ENCODE measurements at regions not wholly inside any gene's neighbourhood (a gene's known extent, or its start where the extent isn't known, plus 50 kb on each side); places are given as distances from the start of the nearest gene placed in this dataset.
"Not testable (repeated sequence)": the region's sequence is repeated elsewhere in the genome, so short reads cannot be mapped to it uniquely, and the experiment has no call there.

- H2AFZ ChIP-seq (ENCODE audit: low read depth, low read length, severe bottlenecking): no peak overlapping the region
- H3K27ac ChIP-seq (ENCODE audit: low read depth, low read length): no peak overlapping the region
- H3K9me2 ChIP-seq (replicated peaks; ENCODE audit: insufficient read depth, low read length): no peaks in the 10 kb centered on the region
- no peaks in the 10 kb centered on the region for H3K9me3 ChIP-seq (ENCODE audit: insufficient read depth, low read length)
- H3K9ac ChIP-seq (ENCODE audit: low read length): no peak overlapping the region
- no peaks in the 10 kb centered on the region for H4K20me1 ChIP-seq (ENCODE audit: low read depth, low read length)
- no peaks in the 10 kb centered on the region for H3K36me3 ChIP-seq (ENCODE audit: low read length)
- H3K79me2 ChIP-seq (ENCODE audit: insufficient read depth, low read length): no peaks in the 10 kb centered on the region
- H3F3A ChIP-seq (ENCODE audit: insufficient read depth): no peaks in the 10 kb centered on the region
- TF ChIP-seq EZH2phosphoT487 (conservative IDR thresholded peaks at IDR 0.05; ENCODE audit: low read length): no peak
- TF ChIP-seq CTCF (IDR thresholded peaks at IDR 0.05; ENCODE audit: insufficient read depth, low read length, poor library complexity, severe bottlenecking): no peak
- no peak overlapping the region for H3K4me2 ChIP-seq (ENCODE audit: low read depth, low read length, poor library complexity, severe bottlenecking)
- no peak overlapping the region for H3K4me3 ChIP-seq (ENCODE audit: insufficient read depth, low read length, poor library complexity, severe bottlenecking)
- H3K27me3 ChIP-seq (ENCODE audit: low read length): no peaks in the 10 kb centered on the region
Measured at GRCh38 chr13:88823114-88823513, 1151.9 kb downstream of the SLITRK5 start.

GRCh38 chr13:88824218-88824617 is 1153.0 kb downstream of the SLITRK5 start:
- Histone ChIP-seq H3K9me2 (replicated peaks; ENCODE audit: insufficient read depth, low read length) (no peaks in the 10 kb centered on the region), H3K4me3 (ENCODE audit: insufficient read depth, low read length, poor library complexity, severe bottlenecking) (no peak overlapping the region), H3K9ac (ENCODE audit: low read length) (no peak overlapping the region), H3K27me3 (ENCODE audit: low read length) (no peaks in the 10 kb centered on the region), H3K27ac (ENCODE audit: low read depth, low read length) (no peak overlapping the region), H3K36me3 (ENCODE audit: low read length) (no peaks in the 10 kb centered on the region), H2AFZ (ENCODE audit: low read depth, low read length, severe bottlenecking) (no peak overlapping the region), H3F3A (ENCODE audit: insufficient read depth) (no peaks in the 10 kb centered on the region), H3K9me3 (ENCODE audit: insufficient read depth, low read length) (no peaks in the 10 kb centered on the region), H3K4me2 (ENCODE audit: low read depth, low read length, poor library complexity, severe bottlenecking) (no peak overlapping the region), H4K20me1 (ENCODE audit: low read depth, low read length) (no peaks in the 10 kb centered on the region), H3K79me2 (ENCODE audit: insufficient read depth, low read length) (no peaks in the 10 kb centered on the region)
- TF ChIP-seq CTCF (IDR thresholded peaks at IDR 0.05; ENCODE audit: insufficient read depth, low read length, poor library complexity, severe bottlenecking): no peak
- TF ChIP-seq EZH2phosphoT487 (conservative IDR thresholded peaks at IDR 0.05; ENCODE audit: low read length): no peak

- Histone ChIP-seq H3K9ac (ENCODE audit: low read length) (no peak overlapping the region), H3K4me3 (ENCODE audit: insufficient read depth, low read length, poor library complexity, severe bottlenecking) (no peak overlapping the region), H3F3A (ENCODE audit: insufficient read depth) (no peaks in the 10 kb centered on the region), H3K4me2 (ENCODE audit: low read depth, low read length, poor library complexity, severe bottlenecking) (no peak overlapping the region), H4K20me1 (ENCODE audit: low read depth, low read length) (no peaks in the 10 kb centered on the region), H2AFZ (ENCODE audit: low read depth, low read length, severe bottlenecking) (no peak overlapping the region), H3K27me3 (ENCODE audit: low read length) (no peaks in the 10 kb centered on the region), H3K9me3 (ENCODE audit: insufficient read depth, low read length) (no peaks in the 10 kb centered on the region), H3K27ac (ENCODE audit: low read depth, low read length) (no peak overlapping the region), H3K79me2 (ENCODE audit: insufficient read depth, low read length) (no peaks in the 10 kb centered on the region), H3K36me3 (ENCODE audit: low read length) (no peaks in the 10 kb centered on the region), H3K9me2 (replicated peaks; ENCODE audit: insufficient read depth, low read length) (no peaks in the 10 kb centered on the region)
- no peak for TF ChIP-seq CTCF (IDR thresholded peaks at IDR 0.05; ENCODE audit: insufficient read depth, low read length, poor library complexity, severe bottlenecking)
- TF ChIP-seq EZH2phosphoT487 (conservative IDR thresholded peaks at IDR 0.05; ENCODE audit: low read length): no peak
Measured at GRCh38 chr13:88840085-88840484, 1168.9 kb downstream of the SLITRK5 start.

GRCh38 chr13:88852293-88852692 is 1181.1 kb downstream of the SLITRK5 start:
- not testable (repeated sequence) for H3K36me3 ChIP-seq (ENCODE audit: low read length); H3K9me3 ChIP-seq (ENCODE audit: insufficient read depth, low read length); H3K4me3 ChIP-seq (ENCODE audit: insufficient read depth, low read length, poor library complexity, severe bottlenecking); H2AFZ ChIP-seq (ENCODE audit: low read depth, low read length, severe bottlenecking); H3F3A ChIP-seq (ENCODE audit: insufficient read depth); H3K4me2 ChIP-seq (ENCODE audit: low read depth, low read length, poor library complexity, severe bottlenecking); H3K27ac ChIP-seq (ENCODE audit: low read depth, low read length); H3K27me3 ChIP-seq (ENCODE audit: low read length); H3K79me2 ChIP-seq (ENCODE audit: insufficient read depth, low read length); H3K9me2 ChIP-seq (replicated peaks; ENCODE audit: insufficient read depth, low read length); H3K9ac ChIP-seq (ENCODE audit: low read length); H4K20me1 ChIP-seq (ENCODE audit: low read depth, low read length)
